ENCODE measurements at regions not wholly inside any gene's neighbourhood (a gene's known extent, or its start where the extent isn't known, plus 50 kb on each side); places are given as distances from the start of the nearest gene placed in this dataset.

GRCh38 chr11:30111786-30112185 is 95.0 kb upstream of the KCNA4 start:
- no peak for DNase-seq

GRCh38 chr11:30113326-30113898 is 96.6 kb upstream of the KCNA4 start:
- ATAC-seq, result no peak
- no peak overlapping the region for H3K4me3 ChIP-seq
- TF ChIP-seq CTCF (IDR thresholded peaks at IDR 0.05 in 4 of 5, conservative IDR thresholded peaks at IDR 0.05 in 1 of 5) (no peak), POLR2A (IDR thresholded peaks at IDR 0.05) (no peak)

More at GRCh38 chr11:30111786-30112185, 95.0 kb upstream of the KCNA4 start:
- H3K4me3 ChIP-seq, result no peak overlapping the region
- no peak overlapping the region for H3K27ac ChIP-seq
- ATAC-seq, result no peak
- no peaks in the 10 kb centered on the region for H3K27me3 ChIP-seq
- no peak for TF ChIP-seq POLR2A (IDR thresholded peaks at IDR 0.05)
- no peak for TF ChIP-seq CTCF (IDR thresholded peaks at IDR 0.05 in 4 of 5, conservative IDR thresholded peaks at IDR 0.05 in 1 of 5)
- no peaks in the 10 kb centered on the region for H3K36me3 ChIP-seq
- intact Hi-C loops (cut with DNase I; ENCODE audit: low total_unique reads), result no loop called here
- in situ Hi-C loops (cut with MboI; ENCODE audit: low sequenced_read_pairs in 4 of 4), result no loop called here
- H3K4me1 ChIP-seq, result no peaks in the 10 kb centered on the region
- no peaks in the 10 kb centered on the region for H3K9me3 ChIP-seq

GRCh38 chr11:30116512-30116911 is 99.7 kb upstream of the KCNA4 start:
- no peaks in the 10 kb centered on the region for H3K4me1 ChIP-seq
- TF ChIP-seq POLR2A (IDR thresholded peaks at IDR 0.05), result no peak
- TF ChIP-seq CTCF (IDR thresholded peaks at IDR 0.05 in 4 of 5, conservative IDR thresholded peaks at IDR 0.05 in 1 of 5), result no peak
- ATAC-seq (no peak), DNase-seq (no peak)
- in situ Hi-C loops (cut with MboI; ENCODE audit: low sequenced_read_pairs in 4 of 4) (no loop called here), intact Hi-C loops (cut with DNase I; ENCODE audit: low total_unique reads) (no loop called here)
- H3K27ac ChIP-seq, result no peak overlapping the region
- H3K9me3 ChIP-seq, result no peaks in the 10 kb centered on the region
- H3K27me3 ChIP-seq, result no peaks in the 10 kb centered on the region
- H3K4me3 ChIP-seq, result no peak overlapping the region
- no peaks in the 10 kb centered on the region for H3K36me3 ChIP-seq

More at GRCh38 chr11:30113326-30113898, 96.6 kb upstream of the KCNA4 start:
- in situ Hi-C loops (cut with MboI; ENCODE audit: low sequenced_read_pairs in 4 of 4) (no loop called here), intact Hi-C loops (cut with DNase I; ENCODE audit: low total_unique reads) (no loop called here)
- H3K9me3 ChIP-seq, result no peaks in the 10 kb centered on the region
- H3K4me1 ChIP-seq, result no peaks in the 10 kb centered on the region
- H3K27ac ChIP-seq, result no peak overlapping the region
- H3K36me3 ChIP-seq, result no peaks in the 10 kb centered on the region
- no peak for DNase-seq
- no peaks in the 10 kb centered on the region for H3K27me3 ChIP-seq

GRCh38 chr11:30120045-30120589 is 103.3 kb upstream of the KCNA4 start:
- in situ Hi-C loops (cut with MboI; ENCODE audit: low sequenced_read_pairs in 4 of 4), result no loop called here
- no peak overlapping the region for H3K4me3 ChIP-seq
- intact Hi-C loops (cut with DNase I; ENCODE audit: low total_unique reads), result no loop called here
- H3K4me1 ChIP-seq, result no peaks in the 10 kb centered on the region
- no peak for TF ChIP-seq CTCF (IDR thresholded peaks at IDR 0.05 in 4 of 5, conservative IDR thresholded peaks at IDR 0.05 in 1 of 5)
- no peak for TF ChIP-seq POLR2A (IDR thresholded peaks at IDR 0.05)
- no peaks in the 10 kb centered on the region for H3K9me3 ChIP-seq
- ATAC-seq (no peak), DNase-seq (no peak)
- H3K27ac ChIP-seq, result no peak overlapping the region
- no peaks in the 10 kb centered on the region for H3K27me3 ChIP-seq
- H3K36me3 ChIP-seq, result no peaks in the 10 kb centered on the region

- H3K4me3 ChIP-seq, result no peak overlapping the region
- H3K9me3 ChIP-seq, result no peaks in the 10 kb centered on the region
- no peaks in the 10 kb centered on the region for H3K27me3 ChIP-seq
- no peak for TF ChIP-seq CTCF (IDR thresholded peaks at IDR 0.05 in 4 of 5, conservative IDR thresholded peaks at IDR 0.05 in 1 of 5)
- TF ChIP-seq POLR2A (IDR thresholded peaks at IDR 0.05), result no peak
- no peaks in the 10 kb centered on the region for H3K36me3 ChIP-seq
- intact Hi-C loops (cut with DNase I; ENCODE audit: low total_unique reads), result no loop called here
- no peak for DNase-seq
- no peak for ATAC-seq
- no peaks in the 10 kb centered on the region for H3K4me1 ChIP-seq
- no peak overlapping the region for H3K27ac ChIP-seq
- in situ Hi-C loops (cut with MboI; ENCODE audit: low sequenced_read_pairs in 4 of 4), result no loop called here
Observed at GRCh38 chr11:30125456-30125855, 105.4 kb upstream of the FSHB start.

Data from gastrocnemius medialis (tissue), 4 donors.